C4-2B (cell line): ENCODE measurements at regions not wholly inside any gene's neighbourhood (a gene's known extent, or its start where the extent isn't known, plus 50 kb on each side); places are given as distances from the start of the nearest gene placed in this dataset.

ENCODE experiments used
- ZFX ChIP-seq: fragments of 450-650 bp; IDR thresholded peaks from 2 replicates; pipeline ENCODE4 v1.6.1; 2017
- TF ChIP-seq, protein P1 (sequence below): fragments of 450-650 bp; conservative IDR thresholded peaks from 2 replicates; pipeline ENCODE4 v1.5.1; 2017; ENCODE audit warnings: mild to moderate bottlenecking

DNA sequence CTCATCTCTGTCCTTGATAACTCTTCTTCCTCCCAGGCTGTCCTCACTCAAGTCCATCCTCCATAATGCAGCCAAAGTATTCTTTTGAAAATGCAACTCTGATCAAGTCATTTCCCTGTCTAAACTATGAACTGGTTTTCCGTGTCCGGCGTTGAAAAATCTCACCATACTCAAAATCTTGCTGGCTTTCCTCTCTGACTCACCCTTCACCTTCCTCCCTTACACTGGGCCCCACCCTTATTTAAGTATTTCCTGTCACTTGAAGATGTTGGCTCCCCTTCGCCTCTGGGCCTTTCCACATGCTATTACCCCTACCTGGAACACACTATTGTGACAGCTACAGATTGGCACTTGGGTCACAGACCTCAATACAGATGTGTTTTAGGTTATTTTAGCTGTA, 515.6 kb downstream of the INHBA start:
- TF ChIP-seq, protein P1, sequence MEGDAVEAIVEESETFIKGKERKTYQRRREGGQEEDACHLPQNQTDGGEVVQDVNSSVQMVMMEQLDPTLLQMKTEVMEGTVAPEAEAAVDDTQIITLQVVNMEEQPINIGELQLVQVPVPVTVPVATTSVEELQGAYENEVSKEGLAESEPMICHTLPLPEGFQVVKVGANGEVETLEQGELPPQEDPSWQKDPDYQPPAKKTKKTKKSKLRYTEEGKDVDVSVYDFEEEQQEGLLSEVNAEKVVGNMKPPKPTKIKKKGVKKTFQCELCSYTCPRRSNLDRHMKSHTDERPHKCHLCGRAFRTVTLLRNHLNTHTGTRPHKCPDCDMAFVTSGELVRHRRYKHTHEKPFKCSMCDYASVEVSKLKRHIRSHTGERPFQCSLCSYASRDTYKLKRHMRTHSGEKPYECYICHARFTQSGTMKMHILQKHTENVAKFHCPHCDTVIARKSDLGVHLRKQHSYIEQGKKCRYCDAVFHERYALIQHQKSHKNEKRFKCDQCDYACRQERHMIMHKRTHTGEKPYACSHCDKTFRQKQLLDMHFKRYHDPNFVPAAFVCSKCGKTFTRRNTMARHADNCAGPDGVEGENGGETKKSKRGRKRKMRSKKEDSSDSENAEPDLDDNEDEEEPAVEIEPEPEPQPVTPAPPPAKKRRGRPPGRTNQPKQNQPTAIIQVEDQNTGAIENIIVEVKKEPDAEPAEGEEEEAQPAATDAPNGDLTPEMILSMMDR, result no peak
- no peak for TF ChIP-seq ZFX
